Caco-2 (cell line): ENCODE measurements at regions not wholly inside any gene's neighbourhood (a gene's known extent, or its start where the extent isn't known, plus 50 kb on each side); places are given as distances from the start of the nearest gene placed in this dataset.
"Not testable (repeated sequence)": the region's sequence is repeated elsewhere in the genome, so short reads cannot be mapped to it uniquely, and the experiment has no call there.

Experiments
- BruUV-seq: library from RNA; stranded (reverse); fragments of 400-500 nt; replicated peaks from 2 replicates; lab custom pipeline; 2021; lab: Mats Ljungman, UMichigan
- CTCF ChIA-PET: fragments of 300-600 bp; sonication (Branson Sonifier 250); formaldehyde crosslinking; loops from one replicate; lab custom pipeline; 2022; ENCODE audit warnings: antibody characterized with exemption; lab: Charles Lee
- POLR2A ChIA-PET: fragments of 300-600 bp; sonication (Branson Sonifier 250); formaldehyde crosslinking; loops from one replicate; lab custom pipeline; 2022; ENCODE audit warnings: antibody characterized with exemption; lab: Charles Lee
- DNase-seq, 2 experiments: peaks; one replicate each; pipeline versions ENCODE4 v3.0.0 to v3.0.0-alpha.2; 2020 to 2022
- H3K27me3 ChIP-seq: replicated peaks from 2 replicates; pipeline ENCODE4 v1.6.0; 2011; ENCODE audit warnings: low read length; ENCODE audit not compliant: control insufficient read depth, insufficient read depth
- H3K36me3 ChIP-seq: 2 replicates; pipeline ENCODE4 v1.5.1; 2011; ENCODE audit warnings: low read length; ENCODE audit not compliant: control insufficient read depth, insufficient read depth
- H3K4me1 ChIP-seq: fragments of 250-450 bp; sonication (Bioruptor Pico); 2 replicates; pipeline ENCODE4 v1.5.1; 2020; ENCODE audit warnings: mild to moderate bottlenecking
- H3K4me3 ChIP-seq: 2 replicates; pipeline ENCODE4 v1.5.1; 2011; ENCODE audit warnings: low read depth, mild to moderate bottlenecking, control low read depth, low read length
- H3K9me3 ChIP-seq: fragments of 250-450 bp; sonication (Bioruptor Pico); 2 replicates; pipeline ENCODE4 v1.5.1; 2020; ENCODE audit warnings: mild to moderate bottlenecking, moderate library complexity
- H3K27ac Mint-ChIP-seq: one replicate; pipeline ENCODE4 v1.8.0; 2022; ENCODE audit warnings: mixed read lengths; ENCODE audit not compliant: unreplicated experiment
- H3K27me3 Mint-ChIP-seq: one replicate; pipeline ENCODE4 v1.8.0; 2022; ENCODE audit warnings: mixed read lengths; ENCODE audit not compliant: insufficient read depth, unreplicated experiment
- H3K36me3 Mint-ChIP-seq: one replicate; pipeline ENCODE4 v1.8.0; 2022; ENCODE audit warnings: mild to moderate bottlenecking, mixed read lengths; ENCODE audit not compliant: insufficient read depth, unreplicated experiment
- H3K4me1 Mint-ChIP-seq: one replicate; pipeline ENCODE4 v1.8.0; 2022; ENCODE audit warnings: low read depth, mixed read lengths; ENCODE audit not compliant: unreplicated experiment
- H3K4me3 Mint-ChIP-seq: one replicate; pipeline ENCODE4 v1.8.0; 2022; ENCODE audit warnings: mild to moderate bottlenecking, moderate library complexity, mixed read lengths; ENCODE audit not compliant: unreplicated experiment
- H3K9me3 Mint-ChIP-seq: one replicate; pipeline ENCODE4 v1.8.0; 2022; ENCODE audit warnings: mixed read lengths; ENCODE audit not compliant: unreplicated experiment
- CTCF ChIP-seq, 2 experiments: fragments of 200-600 bp in 1 of 2; IDR thresholded peaks; 1 replicate in 1 of 2; 2 replicates in 1 of 2; pipeline versions ENCODE4 v1.5.1 to v1.8.0; 2011 to 2022; ENCODE audit warnings: antibody characterized with exemption in 1 of 2, control low read depth in 1 of 2, inconsistent platforms in 1 of 2, low read depth in 1 of 2, low read length in 1 of 2, mild to moderate bottlenecking in 1 of 2, moderate library complexity in 1 of 2; ENCODE audit not compliant: insufficient read depth in 1 of 2, severe bottlenecking in 1 of 2, unreplicated experiment in 1 of 2
- intact Hi-C: fragments of 100-400 bp; cut with micrococcal nuclease; formaldehyde crosslinking; loops from one replicate; pipeline ENCODE4 v1.10.0; 2022; ENCODE audit not compliant: unreplicated experiment

GRCh38 chr1:43101061-43101460 is 71.0 kb downstream of the EBNA1BP2 start:
- CTCF ChIA-PET = no interaction called here
- H3K36me3 Mint-ChIP-seq = no peaks in the 10 kb centered on the region
- POLR2A ChIA-PET = no interaction called here

GRCh38 chr1:43098200-43098599 is 73.9 kb downstream of the EBNA1BP2 start:
- POLR2A ChIA-PET = no interaction called here
- H3K4me3 ChIP-seq = no peak overlapping the region

More at GRCh38 chr1:43101061-43101460, 71.0 kb downstream of the EBNA1BP2 start:
- no peaks in the 10 kb centered on the region for H3K27me3 ChIP-seq
- no peaks in the 10 kb centered on the region for H3K36me3 ChIP-seq
- H3K4me3 Mint-ChIP-seq = no peak overlapping the region
- TF ChIP-seq CTCF (IDR thresholded peaks at IDR 0.05; ENCODE audit: insufficient read depth in 1 of 2, low read depth in 1 of 2, low read length in 1 of 2, severe bottlenecking in 1 of 2, unreplicated experiment in 1 of 2) = no peak
- no peaks in the 10 kb centered on the region for H3K4me1 Mint-ChIP-seq
- no peak overlapping the region for H3K27ac Mint-ChIP-seq
- H3K4me1 ChIP-seq = no peaks in the 10 kb centered on the region
- H3K9me3 Mint-ChIP-seq = peaks cover 10% of the 10 kb centered on the region
- intact Hi-C loops = no loop called here
- no peaks in the 10 kb centered on the region for H3K9me3 ChIP-seq
- no peak for DNase-seq
- no TSS peak for BruUV-seq
- no peaks in the 10 kb centered on the region for H3K27me3 Mint-ChIP-seq
- H3K4me3 ChIP-seq = no peak overlapping the region

DNA sequence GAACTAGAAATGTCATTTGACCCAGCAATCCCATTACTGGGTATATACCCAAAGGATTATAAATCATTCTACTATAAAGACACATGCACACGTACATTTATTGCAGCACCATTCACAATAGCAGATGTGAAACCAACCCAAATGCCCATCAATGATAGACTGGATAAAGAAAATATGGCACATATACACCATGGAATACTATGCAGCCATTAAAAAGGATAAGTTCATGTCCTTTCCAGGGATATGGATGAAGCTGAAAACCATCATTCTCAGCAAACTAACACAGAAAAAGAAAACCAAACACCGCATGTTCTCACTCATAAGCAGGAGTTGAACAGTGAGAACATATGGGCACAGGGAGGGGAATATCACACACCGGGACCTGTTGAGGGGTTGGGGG is 75.6 kb downstream of the EBNA1BP2 start:
- H3K27me3 Mint-ChIP-seq, DNase-seq, H3K4me3 Mint-ChIP-seq, H3K36me3 Mint-ChIP-seq, CTCF ChIA-PET, H3K27ac Mint-ChIP-seq, H3K9me3 ChIP-seq, BruUV-seq, intact Hi-C loops, H3K4me3 ChIP-seq, H3K27me3 ChIP-seq, H3K4me1 Mint-ChIP-seq, POLR2A ChIA-PET, H3K4me1 ChIP-seq, H3K36me3 ChIP-seq, H3K9me3 Mint-ChIP-seq: not testable (repeated sequence)

More at GRCh38 chr1:43098200-43098599, 73.9 kb downstream of the EBNA1BP2 start:
- H3K36me3 Mint-ChIP-seq = no peaks in the 10 kb centered on the region
- no peak for DNase-seq
- BruUV-seq = no TSS peak
- no peaks in the 10 kb centered on the region for H3K9me3 ChIP-seq
- H3K36me3 ChIP-seq = no peaks in the 10 kb centered on the region
- CTCF ChIA-PET = no interaction called here
- H3K4me3 Mint-ChIP-seq = no peak overlapping the region
- no peaks in the 10 kb centered on the region for H3K4me1 ChIP-seq
- H3K27me3 Mint-ChIP-seq = peaks cover 2% of the 10 kb centered on the region
- intact Hi-C loops = no loop called here
- H3K4me1 Mint-ChIP-seq = no peaks in the 10 kb centered on the region
- H3K27me3 ChIP-seq = no peaks in the 10 kb centered on the region
- no peaks in the 10 kb centered on the region for H3K9me3 Mint-ChIP-seq
- no peak overlapping the region for H3K27ac Mint-ChIP-seq
- TF ChIP-seq CTCF (IDR thresholded peaks at IDR 0.05; ENCODE audit: insufficient read depth in 1 of 2, low read depth in 1 of 2, low read length in 1 of 2, severe bottlenecking in 1 of 2, unreplicated experiment in 1 of 2) = no peak

GRCh38 chr1:43090812-43091211 is 81.3 kb downstream of the EBNA1BP2 start:
- H3K9me3 Mint-ChIP-seq, H3K36me3 ChIP-seq, H3K27me3 Mint-ChIP-seq, H3K27me3 ChIP-seq, H3K9me3 ChIP-seq, DNase-seq, H3K4me1 Mint-ChIP-seq, H3K27ac Mint-ChIP-seq, H3K4me1 ChIP-seq, CTCF ChIA-PET, BruUV-seq, H3K4me3 Mint-ChIP-seq, H3K36me3 Mint-ChIP-seq, H3K4me3 ChIP-seq, intact Hi-C loops: not testable (repeated sequence)
- POLR2A ChIA-PET = interaction anchor here (0.6 kb wide), 1 partner anchor 14 kb away, joined by 3 read pairs; no protein-coding TSS in a partner anchor

DNA sequence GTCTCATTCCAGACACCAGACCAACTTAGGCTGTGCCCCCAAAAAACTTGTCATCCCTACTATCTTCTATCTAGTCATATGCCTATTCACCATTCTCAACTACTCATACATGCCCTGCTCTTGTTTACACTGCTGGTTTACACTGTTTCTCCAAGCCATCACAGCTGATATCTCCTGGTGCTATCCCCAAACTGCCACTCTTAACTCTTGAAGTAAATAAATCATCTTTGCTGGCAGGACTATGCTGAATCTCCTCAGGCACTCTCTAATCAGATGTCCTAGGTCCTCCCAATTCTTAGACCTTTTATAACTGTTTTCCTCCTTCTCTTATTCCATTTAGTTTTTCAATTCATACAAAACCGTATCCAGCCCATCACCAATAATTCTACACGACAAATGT is 81.9 kb downstream of the EBNA1BP2 start:
- H3K9me3 ChIP-seq, H3K4me1 ChIP-seq, H3K27me3 ChIP-seq, BruUV-seq, intact Hi-C loops, CTCF ChIA-PET, H3K4me3 ChIP-seq, H3K36me3 Mint-ChIP-seq, DNase-seq, H3K4me1 Mint-ChIP-seq, POLR2A ChIA-PET, H3K27ac Mint-ChIP-seq, H3K9me3 Mint-ChIP-seq, H3K36me3 ChIP-seq, H3K4me3 Mint-ChIP-seq, H3K27me3 Mint-ChIP-seq: not testable (repeated sequence)
